ENCODE measurements at regions not wholly inside any gene's neighbourhood (a gene's known extent, or its start where the extent isn't known, plus 50 kb on each side); places are given as distances from the start of the nearest gene placed in this dataset.

GRCh38 chr1:80891871-80892270, 908.9 kb upstream of the ADGRL2 start:
- Histone ChIP-seq H3K27ac (ENCODE audit: extremely low read length, insufficient read depth, low read length) (no peak overlapping the region), H3K9me3 (ENCODE audit: low read length) (peaks cover 72% of the 10 kb centered on the region), H2AFZ (ENCODE audit: low read length) (no peak overlapping the region), H3K36me3 (replicated peaks in 1 of 2; ENCODE audit: control insufficient read depth in 1 of 2, insufficient read depth in 2 of 2, low read length in 2 of 2) (no peaks in the 10 kb centered on the region), H3K79me2 (ENCODE audit: insufficient read depth, low read length) (no peaks in the 10 kb centered on the region), H3K4me1 (ENCODE audit: insufficient read depth, low read length) (no peaks in the 10 kb centered on the region), H3K4me3 (replicated peaks in 1 of 3; ENCODE audit: insufficient read depth in 1 of 3, low read depth in 2 of 3, low read length in 3 of 3) (no peak overlapping the region), H3K27me3 (ENCODE audit: control insufficient read depth in 1 of 2, insufficient read depth in 2 of 2, low read length in 2 of 2) (no peaks in the 10 kb centered on the region), H3K9ac (ENCODE audit: insufficient read depth, low read depth, low read length) (no peak overlapping the region), H3K4me2 (ENCODE audit: low read depth, low read length) (no peak overlapping the region), H4K20me1 (ENCODE audit: insufficient read depth, low read length) (no peaks in the 10 kb centered on the region)
- 18% methylated on average over 2 of the region's 2 CpGs for WGBS (ENCODE audit: low lambda C conversion rate)
- FAIRE-seq (no peak), DNase-seq (ENCODE audit: low spot score) (no peak), ATAC-seq (no peak)
- intact Hi-C loops (cut with micrococcal nuclease; ENCODE audit: unreplicated experiment), result no loop called here
- ChIA-PET CTCF (ENCODE audit: low intra/inter-chr PET ratio, low total read pairs) (no interaction called here), POLR2A (no interaction called here)
- TF ChIP-seq HOXA5 (CRISPR knock-in tag; IDR thresholded peaks at IDR 0.05), result no peak
- TF ChIP-seq SNAPC5 (CRISPR knock-in tag; IDR thresholded peaks at IDR 0.05; ENCODE audit: borderline replicate concordance), result no peak
- no TSS peak for BruUV-seq (replicated peaks)
- in situ Hi-C loops (cut with HindIII; ENCODE audit: extremely low pct_ligation_motif_present, low pct_unique_long_range_greater_than_20kb), result no loop called here

- CTCF ChIA-PET (ENCODE audit: low intra/inter-chr PET ratio, low total read pairs), result no interaction called here
- no peak for TF ChIP-seq ZNF296 (CRISPR knock-in tag; conservative IDR thresholded peaks at IDR 0.05)
- TF ChIP-seq ZMYM4 (CRISPR knock-in tag; IDR thresholded peaks at IDR 0.05), result no peak
- TF ChIP-seq GPN1 (CRISPR knock-in tag; IDR thresholded peaks at IDR 0.05; ENCODE audit: borderline replicate concordance), result no peak
- TF ChIP-seq ZBTB43 (CRISPR knock-in tag; conservative IDR thresholded peaks at IDR 0.05), result no peak
- peak; percentile 74 for TF ChIP-seq NR2F6 (IDR thresholded peaks at IDR 0.05)
- peak; percentile 71 for TF ChIP-seq NR2F6 (CRISPR knock-in tag; IDR thresholded peaks at IDR 0.05)
- no peak for TF ChIP-seq ZNF792 (CRISPR knock-in tag; IDR thresholded peaks at IDR 0.05)
- no peak for TF ChIP-seq CREB1 (IDR thresholded peaks at IDR 0.05)
- peak; percentile 41 for TF ChIP-seq CREB1 (CRISPR knock-in tag; IDR thresholded peaks at IDR 0.05)
- no peak for TF ChIP-seq ZNF350 (CRISPR knock-in tag; IDR thresholded peaks at IDR 0.05; ENCODE audit: borderline replicate concordance, low read depth)
- no peak for TF ChIP-seq MAZ (IDR thresholded peaks at IDR 0.05; ENCODE audit: borderline replicate concordance, low read depth, low read length)
- no peak for TF ChIP-seq MAZ (CRISPR knock-in tag; IDR thresholded peaks at IDR 0.05; ENCODE audit: low read depth)
- TF ChIP-seq ZKSCAN8 (CRISPR knock-in tag; IDR thresholded peaks at IDR 0.05; ENCODE audit: borderline replicate concordance), result no peak
- TF ChIP-seq JUN (CRISPR knock-in tag; IDR thresholded peaks at IDR 0.05), result no peak
- no peak for TF ChIP-seq HNRNPH1 (optimal IDR thresholded peaks at IDR 0.05; ENCODE audit: low read depth, low read length)
- TF ChIP-seq ZNF432 (CRISPR knock-in tag; IDR thresholded peaks at IDR 0.05; ENCODE audit: borderline replicate concordance), result no peak
- no peak for TF ChIP-seq ZKSCAN5 (CRISPR knock-in tag; IDR thresholded peaks at IDR 0.05)
- TF ChIP-seq CERS6 (CRISPR knock-in tag; IDR thresholded peaks at IDR 0.05), result no peak
- TF ChIP-seq ZMYM3 (CRISPR knock-in tag; IDR thresholded peaks at IDR 0.05), result no peak
Observed at GRCh38 chr1:80882553-80882952, 918.2 kb upstream of the ADGRL2 start.

More at GRCh38 chr1:80882553-80882952, 918.2 kb upstream of the ADGRL2 start:
- no TSS peak for BruUV-seq (replicated peaks)
- in situ Hi-C loops (cut with HindIII; ENCODE audit: extremely low pct_ligation_motif_present, low pct_unique_long_range_greater_than_20kb), result no loop called here
- Histone ChIP-seq H2AFZ (ENCODE audit: low read length) (no peak overlapping the region), H3K4me3 (replicated peaks in 1 of 3; ENCODE audit: insufficient read depth in 1 of 3, low read depth in 2 of 3, low read length in 3 of 3) (no peak overlapping the region), H4K20me1 (ENCODE audit: insufficient read depth, low read length) (no peaks in the 10 kb centered on the region), H3K9me3 (ENCODE audit: low read length) (peaks cover 56% of the 10 kb centered on the region), H3K27ac (ENCODE audit: extremely low read length, insufficient read depth, low read length) (no peak overlapping the region), H3K4me1 (ENCODE audit: insufficient read depth, low read length) (peaks cover 8% of the 10 kb centered on the region), H3K36me3 (replicated peaks in 1 of 2; ENCODE audit: control insufficient read depth in 1 of 2, insufficient read depth in 2 of 2, low read length in 2 of 2) (no peaks in the 10 kb centered on the region), H3K9ac (ENCODE audit: insufficient read depth, low read depth, low read length) (no peak overlapping the region), H3K27me3 (ENCODE audit: control insufficient read depth in 1 of 2, insufficient read depth in 2 of 2, low read length in 2 of 2) (no peaks in the 10 kb centered on the region), H3K4me2 (ENCODE audit: low read depth, low read length) (no peak overlapping the region), H3K79me2 (ENCODE audit: insufficient read depth, low read length) (no peaks in the 10 kb centered on the region)
- DNase-seq (ENCODE audit: low spot score), result peak; percentile 72
- WGBS (ENCODE audit: low lambda C conversion rate), result 1% methylated on average over 3 of the region's 3 CpGs
- no peak for FAIRE-seq
- intact Hi-C loops (cut with micrococcal nuclease; ENCODE audit: unreplicated experiment), result no loop called here
- ATAC-seq, result peak; percentile 78
- POLR2A ChIA-PET, result no interaction called here

All from HepG2 (cell line).